Medulla oblongata (tissue), 1 donor: ENCODE measurements at regions not wholly inside any gene's neighbourhood (a gene's known extent, or its start where the extent isn't known, plus 50 kb on each side); places are given as distances from the start of the nearest gene placed in this dataset.
"Not testable (repeated sequence)": the region's sequence is repeated elsewhere in the genome, so short reads cannot be mapped to it uniquely, and the experiment has no call there.

Experiments
- DNase-seq: peaks from one replicate; pipeline ENCODE4 v3.0.0-alpha.2; 2015; ENCODE audit errors: extremely low spot score

GRCh38 chr14:54253195-54253947, 143.4 kb upstream of the CDKN3 start:
- no peak for DNase-seq

- DNase-seq: no peak
Measured at GRCh38 chr14:54256156-54256555, 140.7 kb upstream of the CDKN3 start.

- no peak for DNase-seq
Measured at GRCh38 chr14:54257424-54257823, 139.4 kb upstream of the CDKN3 start.

DNA sequence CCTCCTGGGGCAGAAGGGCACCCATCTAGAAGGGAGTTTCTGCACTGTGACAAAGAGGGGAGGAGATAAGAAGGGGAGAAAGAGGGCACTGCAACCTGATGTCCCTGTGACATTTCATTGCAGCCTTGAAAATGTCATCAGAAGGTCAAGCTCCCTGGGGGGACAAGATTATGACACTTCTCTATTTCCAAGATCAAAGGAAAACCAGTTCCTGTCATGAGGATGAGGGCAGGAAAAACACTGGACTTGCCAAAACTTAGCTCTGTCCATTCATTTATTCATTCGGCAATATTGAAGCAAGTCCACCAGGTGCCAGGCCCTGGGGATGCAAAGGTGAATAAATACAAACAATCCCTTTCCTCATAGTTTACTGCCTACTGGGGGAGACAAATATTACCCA, 138.4 kb upstream of the CDKN3 start:
- no peak for DNase-seq

DNA sequence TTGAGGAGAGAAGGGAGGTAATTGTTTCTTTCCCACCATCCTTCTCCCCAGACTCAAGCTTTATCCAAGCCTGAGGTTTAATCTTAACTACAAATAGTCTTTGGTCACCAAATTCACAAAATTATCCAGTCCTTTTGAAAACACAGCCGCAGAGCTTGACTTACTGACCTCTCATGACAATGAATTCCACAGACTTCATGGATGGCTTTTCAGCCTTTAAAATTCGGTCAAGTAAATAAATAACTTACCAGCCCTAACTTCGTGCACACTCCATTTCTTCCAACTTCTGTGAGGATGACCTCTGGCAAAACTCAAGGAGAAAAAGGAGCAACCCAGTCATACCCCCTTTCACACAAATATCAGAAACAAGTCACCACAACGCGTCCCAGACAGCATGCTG, 137.0 kb upstream of the CDKN3 start:
- no peak for DNase-seq

DNA sequence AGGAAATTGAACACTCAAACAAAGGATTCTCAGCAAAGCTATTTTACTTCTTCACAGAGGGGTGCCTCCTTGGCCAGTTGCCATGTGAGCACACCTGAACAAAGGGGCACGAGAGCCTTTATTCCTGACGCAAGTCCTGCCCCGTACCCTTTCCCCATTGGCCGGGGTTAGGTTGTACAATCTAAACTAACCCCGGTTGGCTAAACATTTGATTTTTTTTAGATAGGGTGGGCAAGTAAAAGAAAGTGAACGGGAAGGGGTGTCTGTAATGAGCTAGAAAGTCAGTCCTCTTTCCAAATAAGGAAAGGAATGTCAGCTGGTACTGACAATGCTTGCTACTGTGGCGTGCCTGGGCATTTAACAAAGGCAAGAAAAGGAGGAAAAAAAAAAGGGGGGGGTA, 135.5 kb upstream of the CDKN3 start:
- no peak for DNase-seq

DNA sequence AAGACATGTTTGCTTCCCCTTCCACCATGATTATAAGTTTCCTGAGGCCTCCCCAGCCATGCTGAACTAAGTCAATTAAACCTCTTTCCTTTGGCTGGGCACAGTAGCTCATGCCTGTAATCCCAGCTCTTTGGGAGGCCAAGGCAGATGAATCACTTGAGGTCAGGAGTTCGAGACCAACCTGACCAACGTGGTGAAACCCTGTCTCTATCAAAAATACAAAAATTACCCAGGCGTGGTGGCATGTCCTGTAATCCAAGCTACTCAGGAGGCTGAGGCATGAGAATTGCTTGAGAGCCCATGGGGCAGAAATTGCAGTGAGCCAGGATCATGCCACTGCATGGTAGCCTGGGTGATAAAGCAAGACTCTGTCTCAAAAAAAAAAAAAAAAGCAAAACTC, 130.2 kb upstream of the CDKN3 start:
- not testable (repeated sequence) for DNase-seq

- DNase-seq: no peak
Measured at GRCh38 chr14:54267172-54267571, 129.6 kb upstream of the CDKN3 start.

GRCh38 chr14:54275997-54276725, 120.6 kb upstream of the CDKN3 start:
- no peak for DNase-seq

DNA sequence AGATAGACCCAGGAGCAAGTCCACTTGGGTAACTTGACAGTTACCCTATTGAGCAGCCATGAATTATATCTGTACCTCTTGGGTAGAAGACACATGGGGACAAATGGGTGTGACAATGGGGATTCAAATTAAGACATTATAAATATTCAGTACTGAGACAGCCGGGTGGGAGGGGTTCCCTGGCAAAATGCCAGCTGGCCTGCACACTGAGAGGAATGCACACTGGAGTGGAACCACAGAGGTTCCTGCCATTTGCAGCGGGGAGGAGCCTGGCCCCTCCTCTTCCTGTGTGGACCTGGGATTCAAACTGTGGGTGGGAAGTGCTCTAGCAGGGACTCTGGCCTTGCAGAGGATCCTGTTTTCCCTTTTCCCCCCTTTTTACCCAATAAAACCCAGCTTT, 118.7 kb upstream of the CDKN3 start:
- DNase-seq: no peak

GRCh38 chr14:54278665-54279295, 118.0 kb upstream of the CDKN3 start:
- DNase-seq: no peak

GRCh38 chr14:54282849-54283248, 114.0 kb upstream of the CDKN3 start:
- no peak for DNase-seq

GRCh38 chr14:54285030-54285429, 111.8 kb upstream of the CDKN3 start:
- DNase-seq: no peak

DNA sequence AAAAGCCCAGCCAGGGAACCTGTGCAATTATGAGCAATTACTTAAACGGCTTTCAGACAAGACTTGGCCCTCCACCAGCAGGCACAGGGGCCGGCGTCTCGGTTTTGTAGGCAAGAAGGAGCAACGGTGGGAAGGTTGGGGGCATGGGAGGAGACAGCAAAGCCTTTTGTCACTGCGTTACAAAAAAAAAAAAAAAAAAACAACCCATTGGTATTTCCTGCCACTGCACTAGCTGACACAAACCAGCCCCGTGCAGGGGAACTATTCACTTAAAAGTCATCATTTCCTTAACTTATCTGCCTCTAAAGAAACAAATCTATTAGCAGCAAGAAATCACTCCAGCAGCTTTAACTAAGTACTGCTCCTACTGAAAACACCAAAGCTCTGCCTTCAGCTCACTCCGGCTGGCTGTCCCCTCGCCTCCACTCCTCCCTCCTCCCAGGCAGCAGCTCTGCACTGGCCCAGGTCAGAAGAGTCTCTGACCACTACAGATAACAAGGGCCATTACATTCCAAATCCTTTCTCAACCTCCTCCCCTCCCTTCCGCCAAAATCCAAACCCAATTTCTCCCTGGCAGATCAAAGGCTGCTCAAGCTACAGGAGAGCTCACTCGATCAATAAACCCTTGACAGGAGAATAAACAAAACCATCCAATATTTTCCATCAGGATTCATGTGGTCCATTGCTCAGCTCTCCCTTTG, 105.2 kb upstream of the CDKN3 start:
- DNase-seq: no peak

GRCh38 chr14:54294802-54295201, 102.0 kb upstream of the CDKN3 start:
- no peak for DNase-seq

- DNase-seq: no peak
Measured at GRCh38 chr14:54299410-54300363, 97.1 kb upstream of the CDKN3 start.

- DNase-seq: no peak
Measured at GRCh38 chr14:54300881-54301280, 95.9 kb upstream of the CDKN3 start.

- no peak for DNase-seq
Measured at GRCh38 chr14:54301359-54301758, 95.4 kb upstream of the CDKN3 start.

DNA sequence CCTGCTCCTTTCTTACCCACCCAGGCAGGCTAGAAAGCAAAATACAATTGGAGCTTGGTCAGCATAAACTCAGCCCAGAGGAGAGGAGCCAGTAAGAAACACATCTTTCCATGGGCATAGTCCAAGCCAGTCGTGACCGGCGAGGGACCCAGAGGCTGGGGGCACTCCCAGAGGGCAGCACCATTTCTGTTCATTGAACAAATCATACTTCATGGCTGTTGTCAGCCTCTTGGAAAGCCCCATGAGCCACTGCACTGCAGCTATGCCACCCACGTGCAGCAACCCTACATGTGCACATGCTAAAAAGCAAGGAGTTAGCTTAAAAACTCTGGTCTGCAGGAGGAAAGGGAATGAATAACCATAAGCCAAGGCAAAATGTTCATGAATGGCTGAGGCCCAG, 90.0 kb upstream of the CDKN3 start:
- no peak for DNase-seq

- no peak for DNase-seq
Measured at GRCh38 chr14:54309615-54310014, 87.2 kb upstream of the CDKN3 start.

DNA sequence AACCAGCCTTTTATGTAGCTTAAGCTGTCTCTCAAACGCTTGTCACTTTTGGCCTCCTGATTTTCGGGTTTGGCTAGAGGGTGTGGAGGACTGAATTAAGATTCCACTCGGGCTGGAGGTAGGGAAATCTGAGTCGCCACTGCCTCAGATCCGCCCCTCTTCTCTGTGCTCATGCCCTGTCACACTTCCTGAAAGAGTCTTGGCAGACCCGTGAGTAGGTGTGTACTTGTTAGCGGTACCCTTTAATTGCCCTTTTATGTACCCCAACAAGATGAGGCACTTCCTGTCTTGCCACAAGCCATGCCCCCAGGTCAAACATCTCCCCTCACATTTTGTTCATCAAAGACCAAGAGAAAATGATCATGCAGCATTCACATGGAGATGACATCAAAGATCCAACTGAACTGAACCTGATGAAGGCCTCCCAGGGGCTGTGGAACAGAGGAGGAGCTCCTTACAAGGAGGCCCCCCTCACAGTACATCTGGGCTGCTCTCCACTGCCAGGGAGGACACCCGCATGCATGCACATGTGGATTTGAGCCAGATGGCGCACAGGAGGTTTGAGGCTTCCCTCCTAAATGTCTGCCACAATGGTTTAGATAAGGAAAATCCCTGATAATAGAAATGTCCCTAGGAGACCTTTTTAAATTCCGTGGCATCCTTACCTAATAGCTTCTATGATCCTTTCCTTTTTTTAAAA, 86.5 kb upstream of the CDKN3 start:
- DNase-seq: no peak
